Activated B cell treated with CpG ODN at 0.5 μM for 24 hours (primary cell): ENCODE measurements at regions not wholly inside any gene's neighbourhood (a gene's known extent, or its start where the extent isn't known, plus 50 kb on each side); places are given as distances from the start of the nearest gene placed in this dataset.

Source experiments
- ATAC-seq: fragments of 200-7000 bp; cut with Tn5 transposase; one replicate; pipeline ENCODE4 v1.10.0; 2021; ENCODE audit warnings: low read depth, mild to moderate bottlenecking, moderate library complexity
- CTCF ChIA-PET: fragments of 350-600 bp; sonication (Branson Sonifier 250); formaldehyde crosslinking; loops from one replicate; lab custom pipeline; 2021; ENCODE audit warnings: antibody characterized with exemption; lab: Charles Lee
- POLR2A ChIA-PET: fragments of 350-600 bp; sonication (Branson Sonifier 250); formaldehyde crosslinking; loops from one replicate; lab custom pipeline; 2021; ENCODE audit warnings: antibody characterized with exemption; lab: Charles Lee
- DNase-seq: peaks from one replicate; pipeline ENCODE4 v3.0.0; 2022
- H3K27ac Mint-ChIP-seq: one replicate; pipeline ENCODE4 v1.8.0; 2020; ENCODE audit warnings: mixed read lengths
- H3K27me3 Mint-ChIP-seq: one replicate; pipeline ENCODE4 v1.8.0; 2021; ENCODE audit warnings: mixed read lengths
- H3K36me3 Mint-ChIP-seq: one replicate; pipeline ENCODE4 v1.8.0; 2021; ENCODE audit warnings: low read depth, mixed read lengths
- H3K4me1 Mint-ChIP-seq: one replicate; pipeline ENCODE4 v1.8.0; 2021; ENCODE audit warnings: mixed read lengths
- H3K4me3 Mint-ChIP-seq: one replicate; pipeline ENCODE4 v1.8.0; 2020; ENCODE audit warnings: mild to moderate bottlenecking, mixed read lengths
- H3K9me3 Mint-ChIP-seq: one replicate; pipeline ENCODE4 v1.8.0; 2020; ENCODE audit warnings: mixed read lengths
- intact Hi-C: fragments of 100-400 bp; cut with micrococcal nuclease; formaldehyde crosslinking; loops from one replicate; pipeline ENCODE4 v1.15.1; 2024
- TF ChIP-seq, protein P1 (sequence below): fragments of 200-600 bp; IDR thresholded peaks from one replicate; pipeline ENCODE4 v1.8.0; 2022; ENCODE audit warnings: antibody characterized with exemption, mild to moderate bottlenecking

DNA sequence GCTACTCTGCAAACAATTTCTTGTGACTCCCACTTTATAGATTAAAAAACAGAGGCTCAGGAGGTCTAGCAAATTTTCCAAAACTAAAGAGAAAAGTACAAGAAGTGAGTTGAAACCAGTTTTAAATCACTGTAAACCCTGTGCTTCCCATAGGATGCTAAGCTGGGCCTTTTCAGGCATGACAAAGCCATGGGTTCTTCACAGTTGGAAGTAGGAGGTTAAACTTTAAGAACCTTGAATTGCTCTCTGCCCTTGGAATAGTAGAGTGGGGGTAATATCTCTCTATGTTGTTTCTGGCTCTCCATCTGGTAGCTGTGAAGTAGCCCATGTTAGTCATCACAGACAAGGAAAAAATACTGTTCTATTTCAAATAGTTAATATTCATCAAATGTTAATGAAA, 193.6 kb upstream of the SATB1 start:
- intact Hi-C loops = no loop called here
- Mint-ChIP-seq H3K4me1 (peaks cover 10% of the 10 kb centered on the region), H3K27me3 (no peaks in the 10 kb centered on the region), H3K9me3 (no peaks in the 10 kb centered on the region), H3K4me3 (no peak overlapping the region), H3K36me3 (no peaks in the 10 kb centered on the region), H3K27ac (no peak overlapping the region)
- DNase-seq = no peak
- ChIA-PET CTCF (interaction anchor here (1.1 kb wide), 1 partner anchor 59 kb away, joined by 3 read pairs; no protein-coding TSS in a partner anchor), POLR2A (no interaction called here)
- TF ChIP-seq, protein P1, sequence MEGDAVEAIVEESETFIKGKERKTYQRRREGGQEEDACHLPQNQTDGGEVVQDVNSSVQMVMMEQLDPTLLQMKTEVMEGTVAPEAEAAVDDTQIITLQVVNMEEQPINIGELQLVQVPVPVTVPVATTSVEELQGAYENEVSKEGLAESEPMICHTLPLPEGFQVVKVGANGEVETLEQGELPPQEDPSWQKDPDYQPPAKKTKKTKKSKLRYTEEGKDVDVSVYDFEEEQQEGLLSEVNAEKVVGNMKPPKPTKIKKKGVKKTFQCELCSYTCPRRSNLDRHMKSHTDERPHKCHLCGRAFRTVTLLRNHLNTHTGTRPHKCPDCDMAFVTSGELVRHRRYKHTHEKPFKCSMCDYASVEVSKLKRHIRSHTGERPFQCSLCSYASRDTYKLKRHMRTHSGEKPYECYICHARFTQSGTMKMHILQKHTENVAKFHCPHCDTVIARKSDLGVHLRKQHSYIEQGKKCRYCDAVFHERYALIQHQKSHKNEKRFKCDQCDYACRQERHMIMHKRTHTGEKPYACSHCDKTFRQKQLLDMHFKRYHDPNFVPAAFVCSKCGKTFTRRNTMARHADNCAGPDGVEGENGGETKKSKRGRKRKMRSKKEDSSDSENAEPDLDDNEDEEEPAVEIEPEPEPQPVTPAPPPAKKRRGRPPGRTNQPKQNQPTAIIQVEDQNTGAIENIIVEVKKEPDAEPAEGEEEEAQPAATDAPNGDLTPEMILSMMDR = no peak
- no peak for ATAC-seq

DNA sequence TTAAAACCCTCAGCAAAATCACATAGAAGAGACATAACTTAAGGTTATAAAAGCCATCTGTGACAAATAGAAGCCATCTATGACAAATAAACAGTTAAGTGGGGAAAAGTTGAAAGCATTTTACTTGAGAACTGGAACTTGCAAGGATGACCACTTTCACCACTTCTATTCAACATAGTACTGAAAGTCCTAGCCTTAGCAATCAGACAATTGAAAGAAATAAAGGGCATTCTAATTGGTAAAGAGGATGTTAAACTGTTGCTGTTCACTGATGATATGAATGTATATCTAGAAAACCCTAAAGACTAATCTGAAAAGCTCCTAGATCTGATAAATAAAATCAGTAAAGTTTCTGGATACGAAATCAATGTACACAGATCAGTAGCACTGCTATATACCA, 186.9 kb upstream of the SATB1 start:
- ATAC-seq (no peak), DNase-seq (no peak)
- peaks cover 10% of the 10 kb centered on the region for H3K4me1 Mint-ChIP-seq
- H3K4me3 Mint-ChIP-seq = no peak overlapping the region
- no peak overlapping the region for H3K27ac Mint-ChIP-seq
- H3K36me3 Mint-ChIP-seq = no peaks in the 10 kb centered on the region
- intact Hi-C loops = no loop called here
- H3K9me3 Mint-ChIP-seq = peaks cover 8% of the 10 kb centered on the region
- POLR2A ChIA-PET = no interaction called here
- H3K27me3 Mint-ChIP-seq = no peaks in the 10 kb centered on the region
- CTCF ChIA-PET = interaction anchor here (0.7 kb wide), 1 partner anchor 289 kb away, joined by 3 read pairs; no protein-coding TSS in a partner anchor
- TF ChIP-seq, protein P1 = no peak

- Mint-ChIP-seq H3K27me3 (no peaks in the 10 kb centered on the region), H3K27ac (no peak overlapping the region), H3K4me1 (no peaks in the 10 kb centered on the region), H3K4me3 (no peak overlapping the region), H3K36me3 (no peaks in the 10 kb centered on the region), H3K9me3 (peaks cover 8% of the 10 kb centered on the region)
- DNase-seq = no peak
- TF ChIP-seq, protein P1 = no peak
- ChIA-PET CTCF (no interaction called here), POLR2A (no interaction called here)
- intact Hi-C loops = no loop called here
- ATAC-seq = no peak
Measured at GRCh38 chr3:18609187-18609586, 184.0 kb upstream of the SATB1 start.

DNA sequence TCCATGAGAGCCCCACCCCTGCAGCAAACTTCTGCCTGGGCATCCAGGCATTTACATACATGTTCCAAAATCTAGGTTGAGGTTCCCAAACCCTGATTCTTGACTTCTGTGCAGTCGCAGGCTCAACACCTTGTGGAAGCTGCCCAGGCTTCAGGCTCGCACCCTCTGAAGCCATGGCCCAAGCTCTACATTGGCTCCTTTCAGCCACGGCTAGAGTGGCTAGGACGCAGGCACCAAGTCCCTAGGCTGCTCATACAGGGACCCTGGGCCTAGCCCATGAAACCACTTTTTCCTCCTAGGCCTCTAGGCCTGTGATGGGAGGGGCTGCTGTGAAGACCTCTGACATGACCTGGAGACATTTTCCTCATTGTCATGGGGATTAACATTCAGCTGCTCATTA, 172.8 kb upstream of the SATB1 start:
- Mint-ChIP-seq H3K9me3 (peaks cover 13% of the 10 kb centered on the region), H3K4me3 (no peak overlapping the region), H3K27ac (no peak overlapping the region), H3K27me3 (no peaks in the 10 kb centered on the region), H3K4me1 (no peaks in the 10 kb centered on the region), H3K36me3 (no peaks in the 10 kb centered on the region)
- CTCF ChIA-PET = no interaction called here
- DNase-seq (no peak), ATAC-seq (no peak)
- POLR2A ChIA-PET = no interaction called here
- intact Hi-C loops = no loop called here
- TF ChIP-seq, protein P1 = no peak

- Mint-ChIP-seq H3K27me3 (no peaks in the 10 kb centered on the region), H3K4me3 (no peak overlapping the region), H3K27ac (no peak overlapping the region), H3K9me3 (peaks cover 8% of the 10 kb centered on the region), H3K36me3 (no peaks in the 10 kb centered on the region), H3K4me1 (no peaks in the 10 kb centered on the region)
- no peak for ATAC-seq
- CTCF ChIA-PET = no interaction called here
- no peak for DNase-seq
- TF ChIP-seq, protein P1 = no peak
- POLR2A ChIA-PET = no interaction called here
- intact Hi-C loops = no loop called here
Measured at GRCh38 chr3:18593231-18593630, 168.1 kb upstream of the SATB1 start.
